ENCODE measurements at regions not wholly inside any gene's neighbourhood (a gene's known extent, or its start where the extent isn't known, plus 50 kb on each side); places are given as distances from the start of the nearest gene placed in this dataset.

DNA sequence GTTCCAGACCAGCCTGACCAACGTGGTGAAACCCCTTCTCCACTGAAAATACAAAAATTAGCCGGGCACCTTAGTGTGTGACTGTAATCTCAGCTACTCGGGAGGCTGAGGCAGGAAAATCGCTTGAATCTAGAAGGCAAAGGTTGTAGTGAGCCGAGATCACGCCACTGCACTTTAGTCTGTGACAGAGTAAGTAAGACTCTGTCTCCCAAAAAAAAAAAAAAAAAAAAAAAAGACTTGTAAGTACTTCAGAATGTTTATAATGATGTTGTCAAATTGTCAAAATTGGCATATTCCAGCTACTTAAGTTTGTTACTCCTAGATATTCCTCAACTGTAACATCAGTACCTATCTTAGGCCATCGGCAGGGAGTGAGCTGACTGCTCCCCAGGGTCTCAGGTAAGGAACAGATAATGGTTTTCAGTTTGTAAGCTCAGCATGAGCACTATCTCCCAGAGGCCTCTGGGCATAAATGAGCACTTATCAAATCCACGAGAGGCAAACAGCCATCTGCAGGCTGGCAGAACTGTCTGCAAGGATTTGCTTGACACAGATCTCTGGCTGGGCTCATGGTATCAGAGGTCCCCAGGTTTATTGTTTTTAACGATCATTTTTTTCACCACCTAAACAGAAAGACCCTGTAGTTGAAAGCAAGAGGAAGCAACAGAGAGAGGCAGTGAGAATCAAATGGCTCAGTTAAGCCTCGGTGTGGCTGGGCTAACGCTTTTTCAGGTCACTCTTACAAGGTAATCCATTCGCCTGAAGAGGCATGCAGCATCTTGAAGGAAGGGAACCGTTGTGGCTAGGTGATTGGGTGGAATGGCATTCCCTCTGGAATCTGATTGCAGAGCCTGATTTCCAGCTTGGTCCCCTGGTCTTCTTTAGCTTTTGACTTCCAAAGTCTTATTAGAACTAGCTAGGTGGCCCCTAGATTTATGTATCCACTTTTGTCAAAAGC lies 115.9 kb downstream of the LY86 start:
- DNase-seq: no peak

- DNase-seq: no peak
Measured at GRCh38 chr6:6705061-6705425, 116.5 kb downstream of the LY86 start.

DNA sequence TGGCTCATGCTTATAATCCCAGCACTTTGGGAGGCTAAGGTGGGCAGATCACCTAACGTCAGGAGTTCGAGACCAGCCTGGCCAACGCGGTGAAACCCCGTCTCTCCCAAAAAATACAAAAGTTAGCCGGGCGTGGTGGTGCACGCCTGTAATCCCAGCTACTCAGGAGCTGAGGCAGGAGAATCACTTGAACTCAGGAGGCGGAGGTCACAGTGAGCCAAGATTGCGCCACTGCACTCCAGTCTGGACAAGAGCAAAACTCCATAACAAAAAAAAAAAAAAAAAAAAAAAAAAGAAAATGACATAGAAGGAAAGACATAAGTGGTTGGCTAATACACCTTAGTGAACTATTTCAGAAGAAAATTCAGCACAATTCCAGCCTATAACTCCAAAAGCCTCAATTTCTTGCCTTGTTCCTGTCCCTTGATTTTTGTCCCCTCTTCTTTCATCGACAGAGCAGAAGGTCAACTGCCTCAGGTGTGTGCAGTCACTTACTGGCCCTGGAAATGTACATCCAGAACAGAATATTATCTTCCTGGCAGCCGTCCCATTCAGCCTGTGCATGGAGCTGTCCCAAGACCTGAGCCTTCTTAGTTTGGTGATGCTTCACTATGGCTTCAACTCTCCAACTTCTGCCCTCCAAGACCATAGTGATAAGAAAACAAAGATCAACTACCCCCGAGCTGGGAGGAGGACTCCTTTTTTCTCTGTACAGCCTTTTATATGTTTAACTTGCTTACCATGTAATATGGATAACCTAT lies 117.6 kb downstream of the LY86 start:
- no peak for DNase-seq

DNA sequence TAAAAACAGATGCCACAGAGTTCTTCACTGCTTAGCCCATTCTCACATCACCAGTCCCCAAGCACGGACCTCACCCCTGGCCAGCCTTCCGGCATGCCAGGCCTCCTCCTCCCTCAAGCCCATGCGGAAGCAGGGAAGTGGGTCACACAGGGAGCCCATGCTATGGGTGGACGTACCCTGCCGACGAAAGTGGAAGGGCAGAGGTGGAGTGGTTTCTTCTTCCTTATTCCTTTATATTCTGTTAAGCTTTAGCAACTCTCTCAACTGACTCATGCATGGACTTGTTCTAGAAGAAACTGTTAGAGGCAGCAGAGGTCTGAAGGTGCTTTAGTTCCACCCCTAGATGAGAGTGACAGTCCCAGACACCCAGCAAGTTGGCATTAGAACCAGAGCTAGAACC lies 118.6 kb downstream of the LY86 start:
- no peak for DNase-seq

- no peak for DNase-seq
Measured at GRCh38 chr6:6709106-6709505, 120.6 kb downstream of the LY86 start.

- no peak for DNase-seq
Measured at GRCh38 chr6:6711031-6711785, 122.7 kb downstream of the LY86 start.

- DNase-seq: no peak
Measured at GRCh38 chr6:6711832-6712448, 123.4 kb downstream of the LY86 start.

- DNase-seq: no peak
Measured at GRCh38 chr6:6712449-6713403, 124.2 kb downstream of the LY86 start.

GRCh38 chr6:6713657-6714056 lies 125.1 kb downstream of the LY86 start:
- DNase-seq: no peak

- DNase-seq: no peak
Measured at GRCh38 chr6:6714118-6714897, 125.8 kb downstream of the LY86 start.

GRCh38 chr6:6714953-6715352 lies 126.4 kb downstream of the LY86 start:
- DNase-seq: no peak

- DNase-seq: no peak
Measured at GRCh38 chr6:6715465-6715864, 126.9 kb downstream of the LY86 start.

DNA sequence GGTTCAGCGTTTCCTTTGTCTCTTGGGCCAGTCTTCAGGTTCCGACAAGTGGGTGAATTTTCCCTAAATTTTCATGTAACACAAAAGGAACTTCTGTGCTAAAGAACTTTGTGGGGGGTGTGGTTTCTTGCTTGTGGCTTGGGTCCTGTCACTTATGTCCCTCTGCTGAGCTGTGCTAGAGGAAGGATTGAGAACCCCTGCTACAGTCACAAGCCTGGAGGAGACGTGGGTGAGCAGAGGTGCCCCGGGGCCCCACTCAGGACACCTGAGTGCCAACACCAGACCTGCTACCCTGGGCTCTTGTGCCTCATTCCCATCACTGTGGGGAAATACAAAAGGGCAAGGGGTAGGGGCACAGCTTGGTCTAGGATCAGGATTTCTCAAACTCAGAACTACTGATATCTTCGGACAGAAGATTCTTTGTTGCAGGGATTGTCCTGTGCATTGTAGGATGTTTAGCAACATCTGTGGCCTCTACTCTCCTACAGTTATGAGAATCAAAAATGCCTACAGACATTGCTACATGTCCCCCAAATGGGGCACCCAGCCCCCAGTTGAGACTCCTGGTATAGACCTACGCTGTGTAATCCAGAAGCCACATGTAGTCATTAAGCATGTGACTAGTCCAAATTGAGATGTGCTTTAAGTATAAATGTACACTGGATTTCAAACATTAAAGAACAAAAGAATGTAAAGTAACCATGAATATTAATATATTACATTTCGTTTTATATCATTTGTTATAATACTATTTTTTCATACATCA lies 128.7 kb downstream of the LY86 start:
- no peak for DNase-seq

DNA sequence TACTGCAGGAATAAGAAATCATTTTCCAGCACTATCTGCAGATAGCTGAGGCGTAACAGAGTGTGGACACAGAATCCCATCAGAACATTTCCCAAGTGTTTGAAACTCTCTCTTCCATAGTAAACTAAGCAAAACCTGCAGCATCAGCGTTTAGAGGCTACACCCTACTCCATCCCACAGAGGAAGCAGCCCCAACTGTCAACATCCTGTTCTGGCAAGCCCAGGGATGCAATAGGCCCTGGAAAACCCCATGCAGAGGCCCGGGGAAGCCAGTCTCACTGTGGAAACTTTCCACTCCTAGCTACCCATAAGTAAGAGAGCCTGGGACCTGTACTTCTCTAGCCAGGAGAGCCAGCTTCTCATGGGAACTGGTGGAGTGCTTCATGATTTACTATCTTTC lies 129.4 kb downstream of the LY86 start:
- no peak for DNase-seq

DNA sequence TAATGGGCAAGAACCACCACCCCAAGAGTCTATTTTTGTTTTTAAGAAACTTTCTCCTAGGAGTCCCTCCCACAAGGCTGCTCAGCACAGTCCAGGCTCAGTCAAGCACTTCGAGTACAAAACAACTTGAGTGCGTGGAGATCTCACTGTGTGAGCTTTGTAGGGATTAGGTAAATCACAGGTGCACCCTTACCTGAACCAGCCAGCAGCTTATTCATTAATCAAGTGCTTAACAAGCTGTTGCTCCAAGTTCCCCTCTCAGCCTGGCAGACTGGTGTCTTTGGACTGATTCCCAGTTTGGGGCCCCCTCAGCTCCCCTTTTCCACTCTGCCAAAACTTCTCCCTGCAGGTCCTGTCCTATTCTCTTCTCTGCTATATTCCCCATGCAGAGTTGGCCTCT lies 133.1 kb downstream of the LY86 start:
- no peak for DNase-seq

DNA sequence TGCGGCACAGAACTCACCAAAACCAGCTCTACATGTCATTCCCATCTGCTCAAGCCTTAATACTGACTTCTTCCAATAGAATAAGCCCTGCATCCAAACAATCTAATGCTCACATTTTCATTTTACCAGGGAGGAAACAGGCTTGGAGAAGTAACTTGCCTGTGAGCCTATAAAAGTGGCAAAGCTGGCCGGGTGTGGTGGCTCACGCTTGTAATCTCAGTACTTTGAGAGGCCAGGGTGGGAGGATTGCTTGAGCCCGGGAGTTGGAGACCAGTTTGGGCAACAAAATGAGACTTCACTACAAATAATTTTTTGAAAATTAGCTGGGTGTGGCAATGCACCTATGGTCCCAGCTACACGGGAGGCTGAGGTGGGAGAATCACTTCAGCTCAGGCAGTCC lies 133.7 kb downstream of the LY86 start:
- DNase-seq: no peak

GRCh38 chr6:6723361-6723760 lies 134.8 kb downstream of the LY86 start:
- no peak for DNase-seq

GRCh38 chr6:6723921-6724538 lies 135.5 kb downstream of the LY86 start:
- DNase-seq: no peak
